HG03442 (cell line): ENCODE measurements at regions not wholly inside any gene's neighbourhood (a gene's known extent, or its start where the extent isn't known, plus 50 kb on each side); places are given as distances from the start of the nearest gene placed in this dataset.
"Not testable (repeated sequence)": the region's sequence is repeated elsewhere in the genome, so short reads cannot be mapped to it uniquely, and the experiment has no call there.

ENCODE experiments used
- ATAC-seq: cut with Tn5 transposase; IDR thresholded peaks from one replicate; pipeline ENCODE4 v1.9.1; 2021; ENCODE audit warnings: mild to moderate bottlenecking, moderate library complexity; ENCODE audit not compliant: unreplicated experiment

DNA sequence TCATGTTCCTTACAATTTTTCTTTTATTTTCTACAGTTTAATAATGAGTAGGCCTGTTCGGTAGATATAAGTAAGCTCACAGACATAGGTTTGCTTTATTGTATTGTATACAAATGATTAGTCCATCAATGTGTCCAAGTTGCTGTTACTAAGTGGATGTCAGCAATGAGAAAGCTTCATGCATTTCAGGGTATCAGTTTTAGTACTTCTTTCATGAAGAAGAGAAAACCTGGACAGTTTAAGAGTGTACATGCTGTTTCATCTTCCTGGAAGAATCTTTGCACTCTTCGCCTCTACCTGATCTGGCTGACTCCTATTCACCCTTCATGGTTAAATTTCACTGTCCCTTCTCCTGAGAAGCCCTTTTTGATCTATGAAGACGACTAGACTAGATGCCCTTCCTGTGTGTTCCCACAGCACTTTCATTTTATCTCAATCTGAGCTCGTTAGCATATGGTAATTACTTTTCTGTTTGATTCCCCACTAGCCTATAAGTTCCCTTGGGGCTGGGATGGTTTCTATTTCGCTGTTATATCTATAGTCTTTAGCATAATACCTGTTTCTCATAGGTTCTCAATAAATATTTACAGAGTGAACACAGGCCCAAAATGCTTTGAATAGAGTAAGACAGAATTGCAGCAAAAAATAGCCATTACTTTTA, 70.7 kb downstream of the CETN3 start:
- peak; percentile 93 for ATAC-seq

DNA sequence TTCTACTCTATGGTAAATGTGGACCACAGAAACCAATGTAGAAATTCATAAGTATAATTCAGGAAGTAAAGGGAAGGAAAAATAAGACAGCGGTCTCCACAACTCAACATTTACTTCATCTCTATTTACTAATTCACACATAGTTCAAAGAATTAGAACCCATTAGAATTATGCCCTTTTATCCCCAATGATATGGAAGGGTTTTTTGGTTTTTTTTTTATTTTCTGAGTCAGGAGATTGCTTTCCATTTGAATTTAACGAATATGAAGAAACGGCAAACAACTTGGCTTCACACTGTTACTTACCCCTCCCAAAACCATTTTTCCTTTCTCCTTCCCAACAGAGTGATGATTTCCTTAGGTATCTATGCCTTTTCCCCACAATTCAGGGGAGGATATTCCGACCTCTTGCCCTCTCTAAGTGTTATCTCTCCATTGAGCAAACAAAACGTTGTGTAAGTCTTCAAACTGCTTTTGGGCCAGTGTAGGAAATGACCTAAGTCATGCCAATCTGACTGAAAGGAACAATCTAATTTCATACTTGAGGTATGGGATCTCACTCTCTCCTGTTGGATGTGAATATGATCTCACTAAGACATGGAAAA, 72.0 kb downstream of the CETN3 start:
- no peak for ATAC-seq

DNA sequence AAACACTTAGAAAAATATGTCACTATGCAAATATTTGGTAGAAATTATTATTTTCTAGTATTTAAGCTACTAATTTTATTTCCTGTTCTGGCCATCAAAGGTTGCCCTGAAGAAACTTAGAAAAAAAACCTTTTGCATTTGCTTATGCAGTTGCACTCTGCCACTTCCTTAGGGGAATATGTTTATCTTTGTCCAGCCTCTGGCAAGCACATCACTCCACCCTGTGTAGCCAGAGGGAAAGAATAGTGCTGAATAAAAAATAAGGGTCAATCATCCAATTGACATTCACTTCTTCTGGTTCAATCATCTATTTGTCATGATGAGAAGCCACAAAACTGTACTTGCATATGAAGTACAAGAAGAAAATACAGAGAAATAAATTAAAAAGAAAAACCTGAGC, 72.8 kb downstream of the CETN3 start:
- no peak for ATAC-seq

DNA sequence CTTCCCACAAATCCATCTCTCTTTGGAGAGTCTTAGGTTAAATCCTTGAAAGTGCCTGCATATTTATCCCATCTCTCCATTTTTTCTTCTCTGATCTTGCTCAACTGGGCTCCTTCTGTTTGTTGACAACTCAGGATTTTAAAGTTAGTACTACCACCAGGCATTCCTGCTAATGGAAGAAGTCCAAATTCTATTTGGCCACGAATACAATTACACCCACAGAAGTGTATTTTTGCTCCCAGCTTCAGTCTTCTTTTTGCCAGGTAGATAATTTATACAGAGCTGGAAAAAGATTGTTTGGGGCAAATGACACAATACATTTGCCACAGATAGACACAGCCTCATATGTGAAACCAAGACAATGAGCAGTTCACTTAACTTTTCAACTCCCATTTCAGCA, 74.8 kb downstream of the CETN3 start:
- no peak for ATAC-seq

DNA sequence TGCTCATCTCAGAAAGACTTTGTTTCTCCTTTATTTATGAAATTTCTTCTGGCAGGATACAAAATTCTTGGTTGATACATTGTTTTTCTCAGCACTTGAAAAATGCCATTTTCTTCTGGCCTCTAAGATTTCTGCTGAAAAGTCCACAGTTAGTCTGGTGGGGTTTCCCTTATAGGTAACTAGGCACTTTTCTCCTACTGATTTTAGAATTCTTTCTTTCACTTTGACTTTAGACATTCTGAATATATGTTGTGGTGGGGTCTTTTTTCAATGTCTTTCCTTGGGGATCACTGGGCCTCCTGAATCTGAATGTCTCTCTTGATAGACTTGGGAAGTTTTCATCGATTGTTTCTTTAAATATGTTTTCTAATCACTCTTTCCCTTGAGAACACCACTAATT, 79.6 kb downstream of the CETN3 start:
- no peak for ATAC-seq

DNA sequence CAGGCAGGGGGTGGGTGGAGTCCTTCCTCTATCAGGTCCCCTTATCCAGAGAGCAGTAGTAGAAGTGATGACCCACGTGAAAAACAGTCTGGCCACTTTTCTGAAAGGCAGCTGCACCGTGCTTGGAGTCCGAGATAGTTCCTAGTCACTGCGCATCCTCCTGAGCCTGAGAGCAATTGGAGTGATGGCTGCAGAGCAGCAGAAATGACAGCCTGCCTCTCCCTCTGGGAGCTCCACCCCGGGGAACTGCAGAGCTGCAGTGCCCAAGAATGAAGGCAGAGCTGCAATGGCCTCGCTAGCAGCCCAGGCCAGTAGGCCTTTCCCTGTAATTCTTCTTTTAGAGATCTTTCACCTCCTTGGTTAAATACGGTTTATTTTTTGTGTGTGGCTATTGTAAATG, 82.6 kb downstream of the CETN3 start:
- no peak for ATAC-seq

DNA sequence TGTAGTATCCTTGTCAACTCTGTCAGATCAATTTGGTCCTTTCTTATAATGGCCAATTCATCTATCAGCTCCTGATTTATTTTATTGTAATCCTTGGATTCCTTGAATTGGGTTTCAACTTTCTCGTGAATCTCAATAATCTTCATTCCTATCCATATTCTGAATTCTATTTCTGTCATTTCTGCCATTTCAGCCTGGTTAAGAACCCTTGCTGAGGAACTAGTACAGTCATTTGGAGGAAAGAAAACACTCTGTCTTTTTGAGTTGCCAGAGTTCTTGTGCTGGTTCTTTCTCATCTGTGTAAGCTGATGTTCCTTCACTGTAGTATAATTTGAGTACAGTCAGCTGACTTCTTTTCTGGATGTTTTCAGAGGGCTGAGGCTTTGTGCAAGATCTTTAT, 84.5 kb downstream of the CETN3 start:
- ATAC-seq: no peak

DNA sequence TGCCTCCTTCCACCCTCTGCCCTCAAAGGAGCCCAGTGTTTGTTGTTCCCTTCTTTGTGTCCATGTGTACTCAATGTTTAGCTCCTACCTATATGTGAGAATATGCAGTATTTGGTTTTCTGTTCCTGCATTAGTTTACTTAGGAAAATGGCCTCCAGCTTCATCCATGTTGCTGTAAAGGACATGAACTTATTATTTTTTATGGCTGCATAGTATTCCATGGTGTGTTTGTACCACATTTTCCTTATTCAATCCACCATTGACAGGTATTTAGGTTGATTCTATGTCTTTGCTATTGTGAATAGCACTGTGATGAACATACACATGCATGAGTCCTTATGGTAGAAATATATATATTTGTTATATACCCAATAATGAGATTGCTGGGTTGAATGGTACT, 89.2 kb downstream of the CETN3 start:
- ATAC-seq: not testable (repeated sequence)

DNA sequence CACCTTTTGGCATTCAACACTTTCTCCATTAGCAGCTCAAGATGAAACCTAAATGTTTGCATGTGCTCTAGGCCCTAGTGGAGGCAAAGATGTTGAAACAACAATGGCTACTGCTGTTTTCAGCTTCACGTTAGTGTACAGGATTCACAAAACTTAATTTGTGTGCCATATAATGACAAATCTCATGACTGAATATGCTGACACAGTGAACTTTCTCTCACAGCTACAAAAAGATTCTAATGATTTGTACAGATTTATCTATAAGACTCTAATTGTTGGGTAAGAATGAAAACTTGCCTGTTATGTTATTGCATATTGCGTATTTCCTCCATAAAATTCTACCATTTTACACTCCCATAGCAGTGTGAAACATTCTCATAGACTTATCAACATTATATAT, 97.5 kb downstream of the CETN3 start:
- no peak for ATAC-seq

DNA sequence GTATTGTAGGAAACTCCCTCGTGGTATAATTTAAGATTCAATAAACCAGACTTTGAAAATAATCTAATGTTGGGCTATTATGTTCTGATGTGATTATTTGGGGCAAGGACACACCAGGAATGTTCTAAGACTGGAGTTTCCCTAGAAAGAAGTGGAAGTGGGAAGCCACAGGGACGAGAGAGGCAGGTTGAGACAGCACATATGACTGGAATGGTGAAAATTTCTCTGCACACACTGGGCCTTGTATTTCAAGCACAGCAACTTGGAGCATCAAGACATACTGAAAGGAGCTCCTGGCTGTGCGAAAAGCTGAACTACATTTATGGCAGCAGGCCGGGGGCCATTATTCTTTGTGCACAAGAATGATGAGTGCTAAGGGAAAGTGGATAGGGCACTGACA, 98.2 kb downstream of the CETN3 start:
- no peak for ATAC-seq

DNA sequence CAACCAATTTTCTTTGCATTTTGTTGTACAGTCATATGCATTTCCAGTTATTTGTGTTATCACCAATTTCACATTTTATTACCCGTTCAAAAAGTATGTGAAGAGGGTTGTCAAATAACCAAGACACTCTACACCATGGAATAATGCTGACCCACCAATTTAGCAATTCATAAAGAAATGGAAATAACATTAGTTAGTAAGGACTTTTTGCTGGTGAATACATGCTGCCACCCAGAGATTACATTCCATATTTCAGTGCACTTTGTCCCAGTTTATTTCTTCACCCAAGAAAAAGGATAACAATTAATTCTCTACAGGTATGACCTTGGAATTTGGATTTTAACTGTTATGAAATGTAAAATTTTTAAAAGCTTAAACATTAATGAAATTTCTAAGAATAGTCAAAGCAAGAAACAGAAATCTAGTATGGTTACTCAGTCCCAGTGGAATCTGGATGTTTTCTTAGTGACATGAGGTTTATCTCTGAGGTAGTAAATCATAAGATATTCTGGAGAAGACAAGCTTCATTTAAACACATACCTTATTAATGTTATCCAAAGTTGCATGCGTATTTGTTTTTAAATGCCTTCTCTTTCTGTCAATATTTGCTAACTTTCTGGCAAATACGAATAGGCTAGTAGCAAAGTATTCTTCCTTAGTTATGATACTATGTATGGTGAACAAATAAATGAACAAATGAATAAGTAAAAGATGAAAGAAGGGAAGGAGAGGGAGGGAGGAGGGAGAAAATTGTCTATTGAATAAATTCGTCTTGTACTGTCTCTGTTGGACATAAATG, 100.6 kb downstream of the CETN3 start:
- no peak for ATAC-seq

DNA sequence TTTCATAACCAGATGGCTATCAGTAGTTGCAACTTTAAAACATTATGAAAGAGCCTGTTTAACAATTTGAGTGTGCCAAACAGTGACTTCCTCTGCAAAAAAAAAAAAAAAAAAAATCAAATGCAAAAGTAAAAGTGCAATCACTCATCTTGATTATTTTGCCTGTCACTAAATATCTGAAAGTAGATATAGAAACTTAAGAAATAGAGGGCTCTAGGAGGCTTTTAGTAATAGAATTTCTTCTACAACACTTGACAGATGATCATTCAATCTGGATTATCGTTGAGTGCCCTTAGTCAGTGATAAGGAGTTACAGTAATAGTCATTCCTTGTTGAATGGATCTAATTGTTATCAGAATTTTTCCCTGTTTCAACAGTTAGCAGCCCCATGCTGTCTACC, 101.8 kb downstream of the CETN3 start:
- no peak for ATAC-seq

DNA sequence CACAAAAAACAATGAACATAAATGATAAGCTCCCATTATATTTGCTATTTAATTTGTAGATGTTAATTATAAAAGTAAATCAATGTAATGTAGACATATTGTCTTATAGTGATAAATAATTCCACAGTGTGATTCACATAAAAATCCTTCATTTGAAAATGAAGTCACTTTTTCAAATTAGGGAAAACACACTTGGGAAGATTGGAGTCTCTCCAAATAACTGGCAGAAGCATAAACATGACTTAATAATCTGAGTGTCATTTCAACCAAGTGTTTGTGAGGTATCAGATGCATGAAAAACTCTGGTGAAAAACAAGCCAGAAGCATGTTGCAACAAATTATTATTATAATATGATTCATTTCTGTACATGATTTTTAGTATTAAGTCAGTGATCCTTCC, 102.2 kb downstream of the CETN3 start:
- no peak for ATAC-seq

DNA sequence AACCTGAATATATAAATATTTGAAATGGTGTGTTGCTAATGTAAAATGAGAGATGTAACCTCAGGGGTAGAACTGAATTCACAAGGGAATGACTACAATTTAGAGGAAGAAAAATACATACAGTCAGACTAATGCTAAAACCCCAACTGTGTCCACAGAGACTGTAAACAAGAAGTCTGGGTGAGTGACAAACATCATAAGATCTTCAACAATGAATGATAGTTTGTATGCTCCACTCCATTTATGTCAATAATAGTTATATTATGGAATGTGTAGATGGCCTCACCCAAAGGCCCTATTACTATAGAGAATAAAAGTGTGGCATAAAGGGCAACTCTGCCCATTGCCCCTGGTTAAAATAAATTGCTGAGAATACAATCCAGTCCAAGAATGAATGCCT, 102.9 kb downstream of the CETN3 start:
- ATAC-seq: no peak

DNA sequence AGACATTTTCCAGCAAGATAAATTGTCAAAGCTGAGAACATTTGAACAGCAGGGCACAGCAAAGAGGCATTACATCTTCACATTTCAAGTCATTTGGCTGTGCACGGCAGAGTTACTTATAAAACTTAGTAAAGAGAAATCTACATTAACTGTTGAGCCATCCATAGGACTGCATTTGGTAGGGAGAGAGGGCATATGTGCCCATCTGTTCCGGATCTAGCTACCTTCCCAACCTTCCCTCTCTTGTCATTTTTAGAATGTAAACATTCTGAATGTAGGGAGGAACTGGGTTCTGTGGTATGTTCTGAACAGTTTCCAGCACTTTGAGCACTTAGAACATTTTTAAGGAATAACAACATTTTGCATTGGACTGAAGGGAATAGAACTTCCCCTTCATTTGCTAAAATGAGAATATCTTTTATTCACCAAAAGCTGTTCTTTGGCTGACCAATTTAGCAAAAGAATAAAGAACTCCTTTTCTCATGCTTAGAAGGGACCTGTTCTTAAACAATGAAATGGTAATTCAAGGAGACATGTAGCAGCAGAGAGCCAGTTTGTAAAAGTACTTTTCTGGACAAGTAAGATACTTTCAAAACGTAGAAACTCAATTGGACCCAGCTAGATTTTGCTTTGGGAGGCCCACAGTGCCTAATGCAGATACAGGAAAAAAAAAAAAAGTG, 104.4 kb downstream of the CETN3 start:
- ATAC-seq: no peak

DNA sequence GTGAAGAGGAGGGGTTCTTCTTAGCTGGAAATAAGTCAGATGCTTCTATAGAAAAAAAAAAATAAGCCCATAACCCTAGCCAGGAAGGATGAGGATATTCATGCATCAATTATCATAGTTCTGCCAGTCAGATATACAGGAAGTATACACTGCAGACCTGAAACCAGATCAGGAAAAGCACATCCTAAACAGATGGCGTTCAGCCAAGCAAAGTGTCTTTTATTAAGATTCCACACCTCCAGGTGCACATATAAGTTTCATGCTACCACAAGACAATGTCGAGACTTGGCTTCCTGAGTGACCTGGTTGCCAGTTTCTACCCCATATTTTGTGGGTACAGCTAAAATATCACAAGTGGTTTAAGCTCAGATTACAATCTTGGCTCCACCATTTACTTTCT, 108.3 kb downstream of the CETN3 start:
- no peak for ATAC-seq

DNA sequence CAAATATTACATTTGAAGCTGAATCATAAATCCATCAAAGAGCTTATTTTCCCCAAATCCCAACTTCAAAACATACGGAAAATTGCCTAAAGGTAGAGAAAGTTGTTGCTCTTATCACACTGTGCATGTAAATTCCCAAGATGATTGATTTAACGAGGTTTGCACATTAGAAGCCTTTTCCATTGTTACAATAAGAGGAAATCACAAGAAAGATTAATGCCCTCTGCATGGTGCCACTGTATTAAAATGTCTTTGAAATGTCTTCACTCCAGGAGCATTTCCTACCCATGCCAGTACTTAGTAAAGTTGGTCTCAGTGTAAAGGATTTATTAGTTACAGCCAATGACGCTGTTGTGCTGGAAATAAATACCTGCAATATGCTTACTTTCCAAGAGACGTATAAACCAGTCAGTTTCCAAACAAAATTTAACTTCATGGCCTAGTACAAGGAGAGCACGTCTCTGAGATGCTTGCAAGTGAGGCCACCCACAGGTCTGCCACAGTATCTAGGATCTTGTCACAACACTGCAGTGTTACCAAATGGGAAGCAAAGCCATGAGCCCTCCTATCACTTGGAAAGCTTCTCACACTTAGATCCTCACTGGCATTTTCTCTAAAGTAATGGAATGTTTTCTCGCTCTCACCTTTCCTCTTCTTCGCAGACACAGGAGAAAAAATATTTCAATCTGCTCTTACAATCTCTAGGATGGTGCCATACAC, 112.4 kb downstream of the CETN3 start:
- no peak for ATAC-seq

DNA sequence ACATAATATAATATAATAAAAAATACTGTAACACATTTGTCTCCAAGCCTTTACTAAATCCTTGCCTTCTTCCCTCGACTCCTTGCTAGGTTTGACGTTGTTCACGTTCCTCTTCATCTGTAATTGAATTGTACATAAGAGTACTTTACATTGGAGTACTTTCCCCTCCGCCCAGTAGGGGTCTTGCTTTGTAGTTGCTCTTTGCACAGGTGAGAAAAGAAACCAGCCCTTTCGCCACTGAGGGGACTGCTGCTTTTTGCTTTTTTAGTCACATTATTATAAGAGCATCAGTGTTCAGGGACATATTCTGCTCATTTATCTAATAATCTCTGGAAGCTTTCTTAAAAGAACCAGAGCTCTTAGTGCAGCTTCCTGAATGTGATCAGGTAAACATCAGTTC, 115.0 kb downstream of the CETN3 start:
- ATAC-seq: no peak

DNA sequence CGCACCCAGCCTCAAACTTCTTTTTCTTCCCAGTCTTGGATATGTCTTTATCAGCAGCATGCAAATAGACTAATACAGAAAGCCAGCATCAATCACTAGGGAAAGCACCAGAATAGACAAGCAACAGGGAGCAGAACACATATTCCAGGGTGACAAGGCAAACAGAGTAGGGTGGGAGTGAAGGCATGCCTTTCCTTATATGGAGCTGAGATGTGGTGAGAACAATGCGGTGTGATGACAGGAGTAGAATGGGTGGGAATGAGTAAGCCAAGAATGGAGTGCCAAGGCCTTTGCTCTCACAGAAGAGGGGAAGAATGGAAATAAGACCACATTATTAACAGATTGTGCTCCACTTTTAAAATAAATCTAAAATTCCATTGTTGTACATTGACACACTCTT, 115.6 kb downstream of the CETN3 start:
- ATAC-seq: no peak

DNA sequence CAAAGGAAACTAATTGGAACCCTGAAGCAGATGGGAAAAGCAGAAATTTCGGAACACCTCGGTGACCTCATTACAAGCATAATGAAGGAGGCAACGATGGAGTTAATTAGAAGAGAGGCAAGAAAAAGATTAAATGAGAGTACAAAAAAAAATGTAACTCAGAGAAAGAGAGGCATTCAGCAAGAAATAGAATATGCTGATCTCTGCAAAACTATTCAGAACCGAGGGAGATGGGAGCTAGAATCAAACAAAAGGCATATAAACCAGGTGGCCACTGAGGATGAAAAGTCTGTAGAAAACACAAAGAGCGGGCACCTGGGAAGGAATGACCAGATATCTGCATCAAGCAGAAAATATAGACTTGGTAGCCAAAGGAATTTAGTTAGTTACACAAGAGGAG, 118.9 kb downstream of the CETN3 start:
- no peak for ATAC-seq

DNA sequence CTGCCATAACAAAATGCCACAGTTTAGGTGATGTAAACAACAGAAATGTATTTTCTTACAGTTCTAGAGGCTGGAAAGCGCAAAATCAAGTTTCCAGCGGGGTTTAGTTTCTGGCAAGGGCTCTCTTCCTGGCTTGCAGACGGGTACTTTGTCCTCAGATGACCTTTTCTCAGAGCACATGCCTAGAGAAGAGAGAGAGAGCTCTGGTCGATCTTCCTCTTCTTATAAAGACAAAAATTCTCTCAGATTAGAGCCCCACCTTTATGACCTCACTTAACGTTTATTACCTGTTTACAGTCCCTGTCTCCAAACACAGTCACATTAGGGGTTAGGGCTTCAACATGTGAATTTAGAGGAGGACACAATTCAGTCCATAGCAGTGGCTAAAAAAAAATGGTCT, 119.7 kb downstream of the CETN3 start:
- ATAC-seq: no peak
